ENCODE measurements at regions not wholly inside any gene's neighbourhood (a gene's known extent, or its start where the extent isn't known, plus 50 kb on each side); places are given as distances from the start of the nearest gene placed in this dataset.
A peak's percentile ranks its signal among the peaks of the same experiment; 100 is the strongest.

- DNase-seq (ENCODE audit: low spot score) = no peak
Measured at GRCh38 chr1:11413986-11414391, 65.0 kb upstream of the DISP3 start.

DNA sequence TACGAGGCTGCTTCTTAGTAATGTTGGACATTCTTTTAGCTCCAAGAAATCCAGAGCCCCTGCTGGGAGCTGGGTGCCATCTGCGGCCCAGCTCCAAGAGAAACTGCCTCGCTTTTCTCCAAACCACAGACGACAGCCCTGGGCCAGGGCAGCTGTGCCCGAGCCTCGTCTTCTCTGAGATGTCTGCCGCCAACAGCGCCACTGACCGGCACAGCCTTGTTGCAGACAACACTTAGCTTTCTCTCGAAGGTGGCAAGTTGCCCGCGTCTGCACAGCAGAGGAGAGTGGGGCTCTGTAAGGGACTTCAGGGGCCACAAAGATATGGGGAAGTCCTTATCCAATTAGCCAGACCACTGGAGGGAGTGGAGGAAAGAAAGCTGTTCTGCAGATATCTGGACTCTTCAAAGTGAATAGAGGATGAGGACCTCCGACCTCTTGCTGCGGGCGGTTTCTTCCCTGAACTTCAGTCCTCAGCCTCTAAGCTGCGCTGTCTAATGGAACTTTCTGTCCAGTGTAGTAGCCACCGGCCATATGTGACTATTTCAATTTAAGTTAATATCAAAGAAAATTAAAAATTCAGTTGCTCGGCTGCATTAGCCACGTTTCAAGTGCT lies 63.9 kb upstream of the DISP3 start:
- peak; percentile 72 for DNase-seq (ENCODE audit: low spot score)

DNA sequence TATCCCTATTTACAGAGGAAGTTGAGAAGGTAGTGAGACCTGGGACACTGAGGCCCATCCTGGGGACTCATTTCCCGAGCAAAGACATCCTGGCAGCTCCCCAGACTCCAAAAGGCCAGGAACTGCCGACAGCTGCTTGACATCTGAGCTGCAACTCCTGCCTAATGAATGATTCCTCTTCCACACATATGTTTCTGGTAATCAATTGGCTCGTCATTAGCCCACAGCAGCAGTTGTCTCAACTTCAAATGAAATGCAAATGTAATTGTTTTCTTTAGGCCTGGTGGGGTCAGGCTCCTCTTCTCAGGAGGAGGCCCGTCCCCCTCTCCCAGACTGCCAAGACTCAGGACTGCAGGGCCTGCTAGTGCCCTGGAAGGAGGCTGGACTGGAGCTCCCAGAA lies 61.8 kb upstream of the DISP3 start:
- no peak for DNase-seq (ENCODE audit: low spot score)

DNA sequence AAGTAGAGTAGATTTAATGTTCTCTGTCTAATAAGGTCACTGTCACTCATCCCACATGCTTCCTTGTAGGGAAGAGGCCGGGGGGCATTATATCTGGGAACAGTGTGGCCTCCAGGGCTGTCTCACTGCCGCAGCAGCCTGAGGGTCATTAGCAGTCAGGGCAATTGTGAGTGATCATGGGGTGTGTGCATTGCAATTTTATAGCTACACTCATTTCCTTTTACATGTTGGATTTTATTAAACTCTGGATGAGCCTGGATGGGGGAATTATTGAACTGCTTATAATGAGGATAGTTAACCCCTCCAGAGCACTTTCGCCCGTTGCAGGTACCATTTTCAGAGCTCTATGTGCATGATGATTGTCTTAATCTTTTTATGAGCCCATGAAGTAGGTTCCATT lies 60.9 kb upstream of the DISP3 start:
- DNase-seq (ENCODE audit: low spot score) = no peak

DNA sequence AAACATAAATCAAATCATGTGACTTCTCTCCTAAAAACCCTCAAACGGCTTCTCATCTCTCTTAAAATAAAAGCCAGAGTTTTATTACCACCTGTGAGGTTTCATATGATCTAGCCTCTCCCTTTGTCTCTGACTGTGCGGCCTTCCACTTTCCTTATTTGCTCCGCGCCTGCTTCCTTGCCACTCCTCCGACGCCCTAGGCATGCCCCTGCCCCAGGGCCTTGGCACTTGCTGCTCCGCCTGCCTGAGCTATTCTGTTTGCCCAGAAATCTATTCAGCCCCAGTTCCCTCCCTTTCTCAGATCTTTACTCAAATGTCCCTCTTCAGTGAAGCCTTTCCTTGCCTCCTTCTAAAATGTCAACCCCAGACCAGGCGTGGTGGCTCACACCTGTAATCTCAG lies 57.5 kb upstream of the DISP3 start:
- no peak for DNase-seq (ENCODE audit: low spot score)

- DNase-seq (ENCODE audit: low spot score) = no peak
Measured at GRCh38 chr1:11422686-11423085, 56.3 kb upstream of the DISP3 start.

DNA sequence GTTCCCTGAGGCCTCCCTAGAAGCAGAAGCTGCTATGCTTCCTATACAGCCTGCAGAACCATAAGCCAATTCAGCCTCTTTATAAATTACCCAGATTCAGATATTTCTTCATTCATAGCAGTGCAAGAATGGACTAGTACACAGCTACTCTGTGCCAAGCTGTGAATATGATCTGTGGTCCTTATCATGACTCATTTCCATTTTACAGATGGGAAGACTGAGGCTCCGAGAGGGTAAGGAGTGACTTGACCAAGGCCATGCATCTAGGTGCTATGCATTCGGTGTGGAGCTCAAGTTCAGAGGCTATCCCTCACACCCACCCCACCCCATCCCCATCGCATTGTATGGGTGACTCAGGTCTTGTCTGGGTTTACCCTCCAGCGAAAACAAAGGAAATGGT lies 52.3 kb upstream of the DISP3 start:
- no peak for DNase-seq (ENCODE audit: low spot score)

DNA sequence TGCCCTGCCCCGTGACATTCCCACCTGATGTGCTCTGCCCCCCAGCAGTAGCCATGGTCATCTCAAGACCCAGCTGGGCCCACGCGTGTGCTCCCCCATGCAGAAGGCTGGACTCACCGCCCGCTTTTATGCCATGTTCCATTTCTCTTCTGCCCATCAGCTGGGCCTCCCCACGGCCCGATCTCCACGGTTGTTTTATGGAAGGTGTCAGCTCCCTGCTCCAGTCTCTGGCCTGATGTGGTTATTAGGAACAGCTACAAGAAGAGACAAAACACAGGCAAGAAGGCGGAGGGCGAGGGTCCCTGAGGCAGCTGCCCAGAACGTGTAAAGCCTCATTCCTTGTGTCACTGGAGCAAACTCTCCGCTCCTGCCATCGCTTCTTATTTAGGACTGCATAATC lies 50.2 kb upstream of the DISP3 start:
- DNase-seq (ENCODE audit: low spot score) = no peak
